CD14-positive monocyte (primary cell): ENCODE measurements at regions not wholly inside any gene's neighbourhood (a gene's known extent, or its start where the extent isn't known, plus 50 kb on each side); places are given as distances from the start of the nearest gene placed in this dataset.

Experiments used
- DNase-seq, 3 donors: peaks; one replicate each; pipeline ENCODE4 v3.0.0-alpha.2; 2011 to 2022
- H2AFZ ChIP-seq: 2 replicates; pipeline ENCODE4 v1.6.0; 2012; ENCODE audit warnings: mild to moderate bottlenecking, low read depth, low read length, inconsistent platforms; ENCODE audit not compliant: insufficient read depth, poor library complexity, severe bottlenecking
- H3K27ac ChIP-seq, 2 donors: 1 replicate in 1 of 2; 2 replicates in 1 of 2; pipeline ENCODE4 v1.5.1; 2012 to 2013; ENCODE audit warnings: low read length in 2 of 2, control low read depth in 1 of 2, inconsistent platforms in 1 of 2, low read depth in 1 of 2, mild to moderate bottlenecking in 1 of 2
- H3K27me3 ChIP-seq, 2 donors: one replicate each; pipeline versions ENCODE4 v1.6.0 to v1.6.1; 2011 to 2013; ENCODE audit warnings: low read length in 2 of 2; ENCODE audit not compliant: control insufficient read depth in 2 of 2, insufficient read depth in 2 of 2
- H3K36me3 ChIP-seq, 2 donors: replicated peaks in 1 of 2; 1 replicate in 1 of 2; 2 replicates in 1 of 2; pipeline versions ENCODE4 v1.5.1 to v1.6.1; 2012 to 2013; ENCODE audit warnings: low read length in 2 of 2, control low read depth in 1 of 2, inconsistent platforms in 1 of 2, mild to moderate bottlenecking in 1 of 2; ENCODE audit not compliant: insufficient read depth in 2 of 2, control insufficient read depth in 1 of 2
- H3K4me1 ChIP-seq, 2 donors: 1 replicate in 1 of 2; 2 replicates in 1 of 2; pipeline versions ENCODE4 v1.5.1 to v1.6.1; 2012 to 2013; ENCODE audit warnings: low read length in 2 of 2, control low read depth in 1 of 2, inconsistent platforms in 1 of 2, mild to moderate bottlenecking in 1 of 2, moderate library complexity in 1 of 2; ENCODE audit not compliant: insufficient read depth in 2 of 2, control insufficient read depth in 1 of 2
- H3K4me2 ChIP-seq: replicated peaks from 2 replicates; pipeline ENCODE3; 2012; ENCODE audit warnings: low read length, moderate library complexity, mild to moderate bottlenecking; ENCODE audit not compliant: poor library complexity, severe bottlenecking; ENCODE audit errors: extremely low read depth
- H3K4me3 ChIP-seq, 3 experiments: fragments of 200-600 bp in 1 of 3; sonication (generic) in 1 of 3; replicated peaks in 1 of 3; 1 replicate in 2 of 3; 2 replicates in 1 of 3; pipeline ENCODE4 v1.5.1; 2011 to 2013; ENCODE audit warnings: low read length in 3 of 3, mild to moderate bottlenecking in 3 of 3, control low read depth in 2 of 3, low read depth in 2 of 3, inconsistent platforms in 1 of 3, moderate library complexity in 1 of 3
- H3K79me2 ChIP-seq: 2 replicates; pipeline ENCODE4 v1.6.0; 2012; ENCODE audit warnings: mild to moderate bottlenecking, control low read depth, inconsistent platforms, low read length, moderate library complexity; ENCODE audit not compliant: insufficient read depth
- H3K9ac ChIP-seq: 2 replicates; pipeline ENCODE4 v1.6.0; 2017; ENCODE audit warnings: low read length, mild to moderate bottlenecking; ENCODE audit not compliant: insufficient read depth, poor library complexity, severe bottlenecking
- H3K9me3 ChIP-seq, 2 donors: replicated peaks in 1 of 2; 1 replicate in 1 of 2; 2 replicates in 1 of 2; pipeline versions ENCODE4 v1.5.1 to v1.6.1; 2012 to 2013; ENCODE audit warnings: low read length in 2 of 2, control low read depth in 1 of 2; ENCODE audit not compliant: control insufficient read depth in 1 of 2, insufficient read depth in 1 of 2
- H4K20me1 ChIP-seq: 2 replicates; pipeline ENCODE4 v1.6.0; 2012; ENCODE audit warnings: mild to moderate bottlenecking, low read length, control low read depth, moderate library complexity; ENCODE audit not compliant: insufficient read depth
- H3K27ac Mint-ChIP-seq, 7 donors: one replicate each; pipeline ENCODE4 v1.8.0; 2020; ENCODE audit warnings: mild to moderate bottlenecking in 7 of 7, mixed read lengths in 7 of 7, moderate library complexity in 6 of 7, inconsistent platforms in 2 of 7
- H3K27me3 Mint-ChIP-seq, 3 donors: one replicate each; pipeline ENCODE4 v1.8.0; 2021 to 2022; ENCODE audit warnings: low read depth in 3 of 3, mild to moderate bottlenecking in 3 of 3, mixed read lengths in 3 of 3, moderate library complexity in 3 of 3, inconsistent platforms in 1 of 3
- H3K36me3 Mint-ChIP-seq, 2 donors: one replicate each; pipeline ENCODE4 v1.8.0; 2020; ENCODE audit warnings: mixed read lengths in 2 of 2, inconsistent platforms in 1 of 2, mild to moderate bottlenecking in 1 of 2
- H3K4me1 Mint-ChIP-seq: one replicate; pipeline ENCODE4 v1.8.0; 2020; ENCODE audit warnings: mild to moderate bottlenecking, mixed read lengths
- H3K4me3 Mint-ChIP-seq, 2 donors: one replicate each; pipeline ENCODE4 v1.8.0; 2020; ENCODE audit warnings: mild to moderate bottlenecking in 2 of 2, mixed read lengths in 2 of 2, moderate library complexity in 1 of 2
- H3K9me3 Mint-ChIP-seq, 7 donors: one replicate each; pipeline ENCODE4 v1.8.0; 2020 to 2022; ENCODE audit warnings: mixed read lengths in 7 of 7, mild to moderate bottlenecking in 6 of 7, moderate library complexity in 6 of 7, inconsistent platforms in 2 of 7
- WGBS: methylation state at CpG from one replicate; pipeline ENCODE4 v1.1.5; 2013; ENCODE audit warnings: missing lambda C conversion rate; ENCODE audit not compliant: insufficient coverage; 5-methylcytosine and 5-hydroxymethylcytosine counted together
- intact Hi-C, 2 donors: fragments of 100-400 bp; cut with micrococcal nuclease; formaldehyde crosslinking; loops; one replicate each; pipeline versions ENCODE4 v1.15.0 to v1.15.1; 2023
- TF ChIP-seq, protein P1 (sequence below): fragments of 200-600 bp; IDR thresholded peaks from one replicate; pipeline ENCODE4 v1.8.0; 2022; ENCODE audit warnings: antibody characterized with exemption, mild to moderate bottlenecking

DNA sequence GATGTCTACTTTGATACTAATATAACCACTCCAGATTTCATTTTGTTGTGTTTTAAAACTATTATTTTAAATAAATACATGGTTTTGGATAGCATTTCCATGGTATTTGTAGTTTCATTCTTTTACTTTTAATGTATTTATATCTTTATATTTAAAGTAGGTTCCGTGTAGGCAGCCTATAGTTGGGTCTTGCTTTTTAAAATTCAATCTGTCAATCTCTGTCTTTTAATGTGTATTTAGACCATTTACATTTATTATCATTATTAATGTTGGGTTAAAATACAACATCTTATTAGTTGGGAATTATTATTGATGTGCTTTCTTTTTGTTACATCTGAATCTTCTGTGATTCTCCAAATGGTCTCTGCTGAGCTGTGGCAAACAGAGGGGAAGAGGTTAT lies 412.1 kb downstream of the NPIPA7 start:
- Mint-ChIP-seq H3K4me1 (no peaks in the 10 kb centered on the region), H3K4me3 (no peak overlapping the region), H3K27me3 (peaks cover 0 to 2% (median 0%) of the 10 kb centered on the region in 3 donors), H3K9me3 (peaks cover 0 to 11% (median 2%) of the 10 kb centered on the region in 7 donors), H3K27ac (no peak overlapping the region), H3K36me3 (no peaks in the 10 kb centered on the region)
- Histone ChIP-seq H3K36me3 (no peaks in the 10 kb centered on the region), H3K4me3 (no peak overlapping the region), H3K4me1 (no peaks in the 10 kb centered on the region), H3K27ac (no peak overlapping the region), H3K9ac (no peak overlapping the region), H3K4me2 (no peak overlapping the region), H3K9me3 (peaks cover 4 to 5% of the 10 kb centered on the region in 2 donors), H4K20me1 (no peaks in the 10 kb centered on the region), H3K27me3 (no peaks in the 10 kb centered on the region), H2AFZ (no peak overlapping the region), H3K79me2 (no peaks in the 10 kb centered on the region)
- no peak for DNase-seq
- no CpG with 5 or more reads among the region's 1 CpG for WGBS
- TF ChIP-seq, protein P1, sequence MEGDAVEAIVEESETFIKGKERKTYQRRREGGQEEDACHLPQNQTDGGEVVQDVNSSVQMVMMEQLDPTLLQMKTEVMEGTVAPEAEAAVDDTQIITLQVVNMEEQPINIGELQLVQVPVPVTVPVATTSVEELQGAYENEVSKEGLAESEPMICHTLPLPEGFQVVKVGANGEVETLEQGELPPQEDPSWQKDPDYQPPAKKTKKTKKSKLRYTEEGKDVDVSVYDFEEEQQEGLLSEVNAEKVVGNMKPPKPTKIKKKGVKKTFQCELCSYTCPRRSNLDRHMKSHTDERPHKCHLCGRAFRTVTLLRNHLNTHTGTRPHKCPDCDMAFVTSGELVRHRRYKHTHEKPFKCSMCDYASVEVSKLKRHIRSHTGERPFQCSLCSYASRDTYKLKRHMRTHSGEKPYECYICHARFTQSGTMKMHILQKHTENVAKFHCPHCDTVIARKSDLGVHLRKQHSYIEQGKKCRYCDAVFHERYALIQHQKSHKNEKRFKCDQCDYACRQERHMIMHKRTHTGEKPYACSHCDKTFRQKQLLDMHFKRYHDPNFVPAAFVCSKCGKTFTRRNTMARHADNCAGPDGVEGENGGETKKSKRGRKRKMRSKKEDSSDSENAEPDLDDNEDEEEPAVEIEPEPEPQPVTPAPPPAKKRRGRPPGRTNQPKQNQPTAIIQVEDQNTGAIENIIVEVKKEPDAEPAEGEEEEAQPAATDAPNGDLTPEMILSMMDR, result no peak
- intact Hi-C loops, result no loop called here

DNA sequence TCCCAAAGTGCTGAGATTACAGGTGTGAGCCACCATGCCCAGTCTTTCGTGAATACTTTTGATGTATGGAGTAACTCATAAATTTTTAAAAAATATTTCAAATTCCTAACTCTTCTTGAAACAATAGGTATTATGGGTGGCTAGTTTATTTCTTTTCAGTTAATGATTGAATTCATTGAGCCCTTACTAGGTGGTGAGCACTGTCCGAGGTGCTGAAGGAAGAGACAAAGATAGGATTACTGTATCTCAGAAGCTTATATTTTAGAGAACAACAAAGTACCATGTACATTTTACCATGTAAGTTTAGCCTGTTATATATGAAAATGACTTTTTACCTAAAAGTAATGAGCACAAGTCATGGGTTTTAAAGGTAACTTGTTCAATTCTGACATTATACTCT lies 418.3 kb downstream of the NPIPA7 start:
- Histone ChIP-seq H3K79me2 (no peaks in the 10 kb centered on the region), H3K27ac (no peak overlapping the region), H4K20me1 (no peaks in the 10 kb centered on the region), H3K4me1 (no peaks in the 10 kb centered on the region), H3K4me2 (no peak overlapping the region), H3K27me3 (no peaks in the 10 kb centered on the region), H2AFZ (no peak overlapping the region), H3K9me3 (no peaks in the 10 kb centered on the region), H3K9ac (no peak overlapping the region), H3K4me3 (no peak overlapping the region), H3K36me3 (no peaks in the 10 kb centered on the region)
- TF ChIP-seq, protein P1, result no peak
- no CpG with 5 or more reads among the region's 2 CpGs for WGBS
- H3K27me3 Mint-ChIP-seq, result peaks cover 0 to 2% (median 0%) of the 10 kb centered on the region in 3 donors
- no peaks in the 10 kb centered on the region for H3K4me1 Mint-ChIP-seq
- DNase-seq, result no peak
- no peaks in the 10 kb centered on the region for H3K36me3 Mint-ChIP-seq
- H3K4me3 Mint-ChIP-seq, result no peak overlapping the region
- H3K27ac Mint-ChIP-seq, result no peak overlapping the region
- H3K9me3 Mint-ChIP-seq, result peaks cover 0 to 5% (median 2%) of the 10 kb centered on the region in 7 donors
- intact Hi-C loops, result no loop called here
